ENCODE measurements at regions not wholly inside any gene's neighbourhood (a gene's known extent, or its start where the extent isn't known, plus 50 kb on each side); places are given as distances from the start of the nearest gene placed in this dataset.

DNA sequence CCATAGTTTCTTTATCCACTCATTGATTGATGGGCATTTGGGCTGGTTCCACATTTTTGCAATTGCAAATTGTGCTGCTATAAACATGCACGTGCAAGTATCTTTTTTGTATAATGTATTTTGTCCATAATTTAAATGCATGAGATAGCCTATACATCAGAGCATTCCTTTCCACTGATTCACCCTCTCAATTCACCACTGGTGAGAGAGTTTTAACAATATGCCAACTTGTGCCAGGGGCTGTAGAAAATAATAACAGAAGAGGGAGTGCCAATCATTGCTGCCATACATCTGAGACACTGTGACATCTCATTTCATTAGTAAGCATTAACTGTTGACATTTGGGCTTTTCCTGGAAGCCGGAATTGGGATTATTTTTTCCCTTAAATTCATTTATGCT, 125.1 kb downstream of the RAP2A start:
- TF ChIP-seq ETV6 (CRISPR knock-in tag; IDR thresholded peaks at IDR 0.05) (no peak), USF2 (CRISPR knock-in tag; IDR thresholded peaks at IDR 0.05) (no peak), ZNF425 (CRISPR knock-in tag; conservative IDR thresholded peaks at IDR 0.05) (no peak)
- TF ChIP-seq, protein P1, sequence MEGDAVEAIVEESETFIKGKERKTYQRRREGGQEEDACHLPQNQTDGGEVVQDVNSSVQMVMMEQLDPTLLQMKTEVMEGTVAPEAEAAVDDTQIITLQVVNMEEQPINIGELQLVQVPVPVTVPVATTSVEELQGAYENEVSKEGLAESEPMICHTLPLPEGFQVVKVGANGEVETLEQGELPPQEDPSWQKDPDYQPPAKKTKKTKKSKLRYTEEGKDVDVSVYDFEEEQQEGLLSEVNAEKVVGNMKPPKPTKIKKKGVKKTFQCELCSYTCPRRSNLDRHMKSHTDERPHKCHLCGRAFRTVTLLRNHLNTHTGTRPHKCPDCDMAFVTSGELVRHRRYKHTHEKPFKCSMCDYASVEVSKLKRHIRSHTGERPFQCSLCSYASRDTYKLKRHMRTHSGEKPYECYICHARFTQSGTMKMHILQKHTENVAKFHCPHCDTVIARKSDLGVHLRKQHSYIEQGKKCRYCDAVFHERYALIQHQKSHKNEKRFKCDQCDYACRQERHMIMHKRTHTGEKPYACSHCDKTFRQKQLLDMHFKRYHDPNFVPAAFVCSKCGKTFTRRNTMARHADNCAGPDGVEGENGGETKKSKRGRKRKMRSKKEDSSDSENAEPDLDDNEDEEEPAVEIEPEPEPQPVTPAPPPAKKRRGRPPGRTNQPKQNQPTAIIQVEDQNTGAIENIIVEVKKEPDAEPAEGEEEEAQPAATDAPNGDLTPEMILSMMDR (IDR thresholded peaks at IDR 0.05) = no peak
